ENCODE measurements at regions not wholly inside any gene's neighbourhood (a gene's known extent, or its start where the extent isn't known, plus 50 kb on each side); places are given as distances from the start of the nearest gene placed in this dataset.

- in situ Hi-C loops (cut with HindIII; ENCODE audit: low sequenced_read_pairs) = no loop called here
- no peak for DNase-seq (ENCODE audit: low spot score)
These were observed 116.4 kb downstream of the ACKR3 start for GRCh38 chr2:236685979-236686520.

DNA sequence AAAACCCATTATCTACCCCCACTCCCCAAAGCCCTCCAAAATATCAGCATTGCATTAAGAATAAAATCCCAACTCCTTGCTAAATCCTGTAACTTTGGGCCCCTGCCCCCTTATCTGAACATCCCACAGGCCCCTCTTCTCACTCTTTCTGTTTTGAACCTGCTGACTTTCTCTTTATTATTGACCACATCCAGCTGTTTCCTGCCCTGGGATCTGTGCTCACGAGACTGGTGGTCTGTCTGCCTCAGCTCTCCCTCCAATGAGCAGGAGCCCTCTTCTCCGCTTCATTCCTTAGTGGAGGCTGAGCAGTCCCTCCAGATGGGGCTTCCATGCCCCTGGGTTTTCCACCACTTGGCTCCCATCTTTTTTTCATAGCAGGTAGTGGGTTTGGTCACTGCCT lies 116.9 kb downstream of the ACKR3 start:
- DNase-seq (ENCODE audit: low spot score) = no peak

GRCh38 chr2:236687296-236687965 lies 117.8 kb downstream of the ACKR3 start:
- in situ Hi-C loops (cut with HindIII; ENCODE audit: low sequenced_read_pairs) = no loop called here
- DNase-seq (ENCODE audit: low spot score) = no peak

More for the DNA sequence above, 116.9 kb downstream of the ACKR3 start:
- in situ Hi-C loops (cut with HindIII; ENCODE audit: low sequenced_read_pairs) = no loop called here

DNA sequence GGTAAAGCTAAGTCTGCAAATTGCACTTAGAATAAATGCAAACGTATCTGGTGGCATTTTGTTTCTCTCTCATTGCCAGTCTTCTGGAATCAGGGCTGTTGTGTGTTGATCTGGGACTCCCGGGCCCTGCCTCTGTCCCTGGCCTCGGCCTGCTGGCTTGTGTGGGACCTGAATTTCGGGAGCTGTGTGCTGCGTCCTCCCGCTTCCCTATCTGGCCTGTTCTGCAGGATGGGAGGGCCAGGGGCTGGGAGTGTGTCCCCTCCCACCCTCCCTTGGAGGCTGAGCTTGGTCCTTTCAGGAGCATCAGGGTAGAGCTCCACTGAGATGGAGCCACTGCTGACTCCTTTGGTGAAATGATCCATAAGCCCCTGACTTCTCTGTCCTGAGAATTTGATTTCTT lies 118.5 kb downstream of the ACKR3 start:
- DNase-seq (ENCODE audit: low spot score) = no peak

DNA sequence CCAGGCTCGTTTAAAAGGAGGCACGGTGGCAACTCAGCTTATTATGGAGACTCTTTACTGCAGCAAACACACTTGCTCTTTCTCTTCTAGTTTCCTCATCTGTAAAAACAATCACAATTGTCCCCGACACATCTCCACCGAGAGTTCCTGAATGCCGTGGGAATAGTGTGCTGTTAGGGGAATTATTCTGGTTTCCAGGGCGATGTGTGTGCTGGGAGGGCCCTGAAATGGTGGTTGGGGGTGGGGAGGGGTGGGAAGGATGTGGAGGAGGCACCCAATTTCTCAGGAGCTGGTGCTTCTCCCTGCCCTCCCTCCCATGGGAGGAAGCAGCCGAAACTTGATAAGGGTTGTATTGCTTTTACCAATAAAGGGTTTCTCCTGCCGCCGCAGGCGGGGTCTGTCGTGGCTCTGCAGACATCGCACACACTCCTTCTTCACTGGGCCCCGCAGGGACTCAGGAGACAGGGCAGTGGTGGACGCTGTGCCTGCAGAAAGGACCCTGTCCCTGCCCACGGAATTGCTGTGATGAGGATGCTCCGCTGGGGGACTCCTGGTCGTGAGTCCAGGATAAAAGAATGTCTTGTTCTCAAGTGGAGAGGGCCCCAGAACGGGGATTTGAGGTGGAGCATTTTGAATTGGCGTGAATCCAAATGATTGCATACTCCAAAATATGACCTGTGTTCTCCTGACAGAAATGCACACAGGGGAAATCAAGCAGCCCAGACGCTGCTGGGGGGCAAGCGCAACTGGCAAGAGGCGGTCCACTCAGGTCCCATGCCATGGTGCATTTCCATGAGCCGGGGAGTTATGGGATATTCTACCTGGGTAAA lies 119.2 kb downstream of the ACKR3 start:
- in situ Hi-C loops (cut with HindIII; ENCODE audit: low sequenced_read_pairs) = no loop called here
- no peak for DNase-seq (ENCODE audit: low spot score)

More for the DNA sequence above, 118.5 kb downstream of the ACKR3 start:
- in situ Hi-C loops (cut with HindIII; ENCODE audit: low sequenced_read_pairs) = no loop called here

GRCh38 chr2:236689393-236689700 lies 119.7 kb downstream of the ACKR3 start:
- in situ Hi-C loops (cut with HindIII; ENCODE audit: low sequenced_read_pairs) = no loop called here
- no peak for DNase-seq (ENCODE audit: low spot score)

- DNase-seq (ENCODE audit: low spot score) = no peak
- in situ Hi-C loops (cut with HindIII; ENCODE audit: low sequenced_read_pairs) = no loop called here
These were observed 120.4 kb downstream of the ACKR3 start for GRCh38 chr2:236689981-236690380.

GRCh38 chr2:236690726-236691125 lies 121.1 kb downstream of the ACKR3 start:
- in situ Hi-C loops (cut with HindIII; ENCODE audit: low sequenced_read_pairs) = no loop called here
- no peak for DNase-seq (ENCODE audit: low spot score)

DNA sequence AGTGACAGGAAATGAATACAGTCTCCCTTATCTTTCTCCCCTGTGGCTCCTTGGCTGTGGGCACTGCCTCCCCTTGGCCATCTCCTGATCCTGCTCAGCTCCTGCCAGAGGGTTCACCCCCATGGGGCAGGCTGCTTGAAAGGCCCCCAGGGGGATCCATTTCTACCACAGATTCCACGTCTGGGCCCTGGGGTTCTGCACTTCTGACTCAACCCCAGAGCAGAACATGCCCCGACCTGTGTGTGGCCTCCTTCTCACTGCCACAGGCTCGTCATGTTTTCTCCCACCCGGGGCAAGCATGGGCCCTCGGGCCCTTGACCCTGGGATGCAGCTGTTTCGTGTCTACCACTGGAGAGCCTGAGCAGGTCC lies 122.2 kb downstream of the ACKR3 start:
- in situ Hi-C loops (cut with HindIII; ENCODE audit: low sequenced_read_pairs) = no loop called here
- no peak for DNase-seq (ENCODE audit: low spot score)

DNA sequence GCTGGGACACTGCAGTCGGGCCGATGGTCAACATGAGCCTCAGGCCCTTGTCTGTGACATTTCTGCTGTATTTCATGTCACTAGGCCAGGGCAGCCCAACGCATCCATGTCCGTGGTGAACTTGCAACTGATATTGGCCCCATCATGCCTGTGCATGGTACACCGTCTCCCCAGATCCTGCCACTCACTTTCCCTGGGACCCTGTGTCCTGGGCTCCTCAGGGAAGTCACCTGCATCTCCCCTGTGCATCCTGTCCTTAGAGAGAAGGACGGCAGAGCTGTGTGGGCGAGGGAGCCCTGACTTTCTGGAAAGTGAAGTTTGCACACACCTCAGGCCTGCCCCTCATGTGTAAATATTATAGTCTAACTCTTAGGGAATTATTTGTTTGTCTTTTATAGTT lies 123.3 kb downstream of the ACKR3 start:
- in situ Hi-C loops (cut with HindIII; ENCODE audit: low sequenced_read_pairs) = no loop called here
- no peak for DNase-seq (ENCODE audit: low spot score)

- no peak for DNase-seq (ENCODE audit: low spot score)
- in situ Hi-C loops (cut with HindIII; ENCODE audit: low sequenced_read_pairs) = no loop called here
These were observed 123.9 kb downstream of the ACKR3 start for GRCh38 chr2:236693531-236693930.

- in situ Hi-C loops (cut with HindIII; ENCODE audit: low sequenced_read_pairs) = no loop called here
- no peak for DNase-seq (ENCODE audit: low spot score)
These were observed 124.7 kb downstream of the ACKR3 start for GRCh38 chr2:236694146-236694888.

DNA sequence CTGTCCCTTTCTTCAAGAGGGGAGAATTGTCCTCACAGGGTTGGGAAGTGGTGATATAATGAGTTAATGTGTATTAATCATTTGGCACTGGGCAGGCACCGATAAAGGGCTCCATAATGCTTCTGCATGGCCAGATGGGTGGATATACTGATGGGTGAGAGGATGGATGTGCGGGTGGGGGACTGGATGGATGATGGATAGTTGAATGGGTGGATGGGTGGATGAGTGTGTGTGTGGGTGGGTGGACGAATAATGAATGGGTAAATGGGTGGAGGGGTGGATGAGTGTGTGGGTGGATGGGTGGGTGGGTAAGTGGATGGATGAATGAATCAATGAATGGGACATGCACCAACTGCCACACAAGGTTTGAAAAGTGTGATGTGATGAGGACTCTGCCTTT lies 127.2 kb downstream of the ACKR3 start:
- no peak for DNase-seq (ENCODE audit: low spot score)
- in situ Hi-C loops (cut with HindIII; ENCODE audit: low sequenced_read_pairs) = no loop called here

GRCh38 chr2:236698016-236698627 lies 128.5 kb downstream of the ACKR3 start:
- no peak for DNase-seq (ENCODE audit: low spot score)
- in situ Hi-C loops (cut with HindIII; ENCODE audit: low sequenced_read_pairs) = no loop called here

GRCh38 chr2:236700703-236701102 lies 131.1 kb downstream of the ACKR3 start:
- no peak for DNase-seq (ENCODE audit: low spot score)
- in situ Hi-C loops (cut with HindIII; ENCODE audit: low sequenced_read_pairs) = no loop called here

GRCh38 chr2:236702657-236703372 lies 133.2 kb downstream of the ACKR3 start:
- in situ Hi-C loops (cut with HindIII; ENCODE audit: low sequenced_read_pairs) = no loop called here
- no peak for DNase-seq (ENCODE audit: low spot score)

DNA sequence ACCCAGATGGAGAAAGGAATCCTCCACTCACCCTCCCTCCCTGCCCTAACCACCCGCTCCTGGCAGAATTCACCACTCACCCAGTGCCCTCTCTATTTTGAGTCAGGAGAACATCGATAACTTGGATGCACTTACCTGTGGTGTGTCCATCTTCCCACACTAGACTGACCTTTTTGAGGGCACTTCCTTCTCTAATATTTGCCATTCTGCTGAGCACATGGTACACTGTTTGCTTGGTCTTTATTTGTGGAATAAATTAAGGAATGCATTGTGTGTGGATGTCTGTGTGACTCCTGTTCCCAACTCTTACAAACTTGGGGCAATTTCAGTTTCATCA lies 133.7 kb downstream of the ACKR3 start:
- in situ Hi-C loops (cut with HindIII; ENCODE audit: low sequenced_read_pairs) = no loop called here

DNA sequence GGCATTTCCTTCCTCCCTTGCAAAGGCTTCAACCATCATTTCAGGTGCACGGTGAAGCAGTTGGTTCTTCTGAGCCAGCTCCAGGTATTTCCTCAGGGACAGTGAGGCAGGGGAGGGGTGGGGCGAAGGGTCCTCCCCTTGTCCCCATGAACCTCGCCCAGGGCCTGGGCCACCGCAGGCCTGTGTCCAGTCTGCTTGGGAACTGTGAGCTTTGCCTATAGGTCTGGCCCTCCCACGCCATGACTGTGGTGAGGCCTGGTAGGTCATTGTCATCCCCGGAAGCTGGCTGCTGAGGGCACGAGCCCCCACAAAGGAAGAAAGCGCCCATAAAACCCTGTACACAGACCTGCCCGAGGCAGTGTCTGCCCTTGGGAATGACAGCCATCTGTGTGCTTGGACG lies 134.3 kb downstream of the ACKR3 start:
- in situ Hi-C loops (cut with HindIII; ENCODE audit: low sequenced_read_pairs) = no loop called here
- DNase-seq (ENCODE audit: low spot score) = no peak

More for the DNA sequence above, 133.7 kb downstream of the ACKR3 start:
- DNase-seq (ENCODE audit: low spot score) = no peak

GRCh38 chr2:236704887-236705286 lies 135.3 kb downstream of the ACKR3 start:
- in situ Hi-C loops (cut with HindIII; ENCODE audit: low sequenced_read_pairs) = no loop called here
- no peak for DNase-seq (ENCODE audit: low spot score)

Data from G401 (cell line).